H9 (cell line): ENCODE measurements at regions not wholly inside any gene's neighbourhood (a gene's known extent, or its start where the extent isn't known, plus 50 kb on each side); places are given as distances from the start of the nearest gene placed in this dataset.
"Not testable (repeated sequence)": the region's sequence is repeated elsewhere in the genome, so short reads cannot be mapped to it uniquely, and the experiment has no call there.

ENCODE experiments used
- DNase-seq: peaks from one replicate; pipeline ENCODE4 v3.0.0-alpha.2; 2017
- H2AFZ ChIP-seq: one replicate; pipeline ENCODE4 v1.6.1; 2013; ENCODE audit warnings: mild to moderate bottlenecking, low read length, control low read depth, moderate library complexity
- H2AK5ac ChIP-seq: 2 replicates; pipeline ENCODE4 v1.6.1; 2013; ENCODE audit warnings: low read length, control low read depth, mixed read lengths; ENCODE audit not compliant: insufficient read length
- H2BK120ac ChIP-seq: one replicate; pipeline ENCODE4 v1.6.1; 2013; ENCODE audit warnings: low read depth, mild to moderate bottlenecking, low read length, control low read depth, inconsistent platforms; ENCODE audit not compliant: poor library complexity, severe bottlenecking
- H2BK12ac ChIP-seq: 2 replicates; pipeline ENCODE4 v1.6.1; 2013; ENCODE audit warnings: low read length, control low read depth, mixed read lengths, low read depth; ENCODE audit not compliant: insufficient read length
- H2BK15ac ChIP-seq: 2 replicates; pipeline ENCODE4 v1.6.1; 2013; ENCODE audit warnings: low read depth, low read length, control low read depth
- H2BK20ac ChIP-seq: one replicate; pipeline ENCODE4 v1.6.1; 2013; ENCODE audit warnings: low read depth, mild to moderate bottlenecking, low read length, control low read depth, inconsistent platforms; ENCODE audit not compliant: poor library complexity, severe bottlenecking
- H2BK5ac ChIP-seq: 2 replicates; pipeline ENCODE4 v1.6.1; 2013; ENCODE audit warnings: low read length, control low read depth, mixed read lengths; ENCODE audit not compliant: insufficient read length
- H3K14ac ChIP-seq: 2 replicates; pipeline ENCODE4 v1.6.1; 2013; ENCODE audit warnings: low read length, control low read depth; ENCODE audit not compliant: insufficient read depth
- H3K18ac ChIP-seq: 2 replicates; pipeline ENCODE4 v1.6.1; 2013; ENCODE audit warnings: low read depth, mild to moderate bottlenecking, mixed read lengths, low read length, control low read depth; ENCODE audit not compliant: insufficient read length
- H3K23ac ChIP-seq: 2 replicates; pipeline ENCODE4 v1.6.1; 2013; ENCODE audit warnings: low read length, control low read depth, mixed read lengths, low read depth; ENCODE audit not compliant: insufficient read length
- H3K23me2 ChIP-seq: 2 replicates; pipeline ENCODE4 v1.6.1; 2013; ENCODE audit warnings: low read depth, mild to moderate bottlenecking, mixed read lengths, low read length, control low read depth; ENCODE audit not compliant: insufficient read length, poor library complexity, severe bottlenecking
- H3K27ac ChIP-seq: 2 replicates; pipeline ENCODE4 v1.5.1; 2013; ENCODE audit warnings: low read length, control low read depth, mixed read lengths, low read depth; ENCODE audit not compliant: insufficient read length
- H3K27me3 ChIP-seq: 2 replicates; pipeline ENCODE4 v1.6.1; 2013; ENCODE audit warnings: low read length, control low read depth, inconsistent platforms; ENCODE audit not compliant: insufficient read depth
- H3K4ac ChIP-seq: 2 replicates; pipeline ENCODE4 v1.6.1; 2013; ENCODE audit warnings: low read depth, mild to moderate bottlenecking, control low read depth, inconsistent platforms, low read length, moderate library complexity
- H3K4me1 ChIP-seq: 2 replicates; pipeline ENCODE4 v1.6.1; 2013; ENCODE audit warnings: low read length, control low read depth, inconsistent platforms; ENCODE audit not compliant: insufficient read depth
- H3K4me2 ChIP-seq: 2 replicates; pipeline ENCODE4 v1.6.1; 2013; ENCODE audit warnings: low read length, control low read depth, mixed read lengths; ENCODE audit not compliant: insufficient read length, insufficient read depth
- H3K56ac ChIP-seq: 2 replicates; pipeline ENCODE4 v1.6.1; 2013; ENCODE audit warnings: low read depth, mild to moderate bottlenecking, mixed read lengths, low read length, control low read depth; ENCODE audit not compliant: insufficient read length
- H3K79me1 ChIP-seq: 2 replicates; pipeline ENCODE4 v1.6.1; 2013; ENCODE audit warnings: low read depth, mild to moderate bottlenecking, moderate library complexity, low read length, control low read depth, inconsistent platforms; ENCODE audit not compliant: insufficient read depth, poor library complexity, severe bottlenecking
- H3K79me2 ChIP-seq: 2 replicates; pipeline ENCODE4 v1.6.1; 2013; ENCODE audit warnings: low read length, control low read depth, inconsistent platforms; ENCODE audit not compliant: insufficient read depth
- H3K9ac ChIP-seq: 2 replicates; pipeline ENCODE4 v1.6.1; 2013; ENCODE audit warnings: low read length, control low read depth, mixed read lengths; ENCODE audit not compliant: insufficient read length; ENCODE audit errors: extremely low read depth
- H3K9me3 ChIP-seq: one replicate; pipeline ENCODE4 v1.6.1; 2013; ENCODE audit warnings: low read depth, low read length, inconsistent platforms; ENCODE audit not compliant: control insufficient read depth
- H3T11ph ChIP-seq: one replicate; pipeline ENCODE4 v1.6.1; 2013; ENCODE audit warnings: mild to moderate bottlenecking, low read length, control low read depth, inconsistent platforms
- H4K20me1 ChIP-seq: one replicate; pipeline ENCODE4 v1.6.1; 2013; ENCODE audit not compliant: control insufficient read depth, insufficient read length, insufficient read depth
- H4K5ac ChIP-seq: 2 replicates; pipeline ENCODE4 v1.6.1; 2013; ENCODE audit warnings: low read depth, mild to moderate bottlenecking, mixed read lengths, low read length, control low read depth; ENCODE audit not compliant: insufficient read length
- H4K8ac ChIP-seq: replicated peaks from 2 replicates; pipeline ENCODE4 v1.6.1; 2013; ENCODE audit warnings: low read length, control low read depth, mixed read lengths, low read depth; ENCODE audit not compliant: insufficient read length
- H4K91ac ChIP-seq: 2 replicates; pipeline ENCODE4 v1.6.1; 2013; ENCODE audit warnings: low read depth, mild to moderate bottlenecking, moderate library complexity, mixed read lengths, low read length, control low read depth; ENCODE audit not compliant: insufficient read length
- H3K27ac Mint-ChIP-seq, 3 experiments: 2 replicates in 2 of 3; 3 replicates in 1 of 3; pipeline ENCODE4 v1.8.0; 2020 to 2021; ENCODE audit warnings: mixed read lengths in 3 of 3, mild to moderate bottlenecking in 1 of 3, moderate library complexity in 1 of 3
- H3K27me3 Mint-ChIP-seq: 2 replicates; pipeline ENCODE4 v1.8.0; 2021; ENCODE audit warnings: low read depth, mild to moderate bottlenecking, moderate library complexity, mixed read lengths
- H3K36me3 Mint-ChIP-seq, 3 experiments: 2 replicates in 2 of 3; 3 replicates in 1 of 3; pipeline ENCODE4 v1.8.0; 2020 to 2021; ENCODE audit warnings: low read depth in 3 of 3, mixed read lengths in 3 of 3; ENCODE audit not compliant: insufficient read depth in 1 of 3
- H3K4me1 Mint-ChIP-seq, 2 experiments: 2 replicates each; pipeline ENCODE4 v1.8.0; 2020; ENCODE audit warnings: mixed read lengths in 2 of 2
- H3K4me3 Mint-ChIP-seq, 2 experiments: 2 replicates in 1 of 2; 3 replicates in 1 of 2; pipeline ENCODE4 v1.8.0; 2020 to 2021; ENCODE audit warnings: mild to moderate bottlenecking in 2 of 2, mixed read lengths in 2 of 2, moderate library complexity in 1 of 2
- H3K9me3 Mint-ChIP-seq, 2 experiments: 2 replicates in 1 of 2; 3 replicates in 1 of 2; pipeline ENCODE4 v1.8.0; 2020; ENCODE audit warnings: mild to moderate bottlenecking in 2 of 2, mixed read lengths in 2 of 2, moderate library complexity in 1 of 2
- WGBS: extraction: QIAGEN DNeasy Blood & Tissue Kit; methylation state at CpG from one replicate; pipeline ENCODE4 v1.1.7; 2013; ENCODE audit warnings: missing lambda C conversion rate, low lambda C conversion rate, mixed read lengths; ENCODE audit not compliant: insufficient read length; ENCODE audit errors: extremely low coverage; 5-methylcytosine and 5-hydroxymethylcytosine counted together

GRCh38 chr6:84587202-84587940 is 177.0 kb downstream of the TBX18 start:
- H2BK5ac ChIP-seq = not testable (repeated sequence)

More at GRCh38 chr6:84587202-84587940, 177.0 kb downstream of the TBX18 start:
- not testable (repeated sequence) for H3K27ac ChIP-seq, H3K4me1 ChIP-seq, H3K4me1 Mint-ChIP-seq, H3K4me3 Mint-ChIP-seq, H3K27ac Mint-ChIP-seq, H2BK20ac ChIP-seq, H2AK5ac ChIP-seq, H3K23me2 ChIP-seq, DNase-seq, H4K91ac ChIP-seq, H2BK15ac ChIP-seq, H3K79me1 ChIP-seq, H3K27me3 Mint-ChIP-seq, H4K5ac ChIP-seq, H3K36me3 Mint-ChIP-seq, H3K79me2 ChIP-seq, H3K27me3 ChIP-seq, H3K4me2 ChIP-seq, H3K14ac ChIP-seq, H2BK120ac ChIP-seq, H4K8ac ChIP-seq, H3K9me3 ChIP-seq, H3K9ac ChIP-seq, H2AFZ ChIP-seq, H3K18ac ChIP-seq, H2BK12ac ChIP-seq, H4K20me1 ChIP-seq, H3T11ph ChIP-seq, H3K4ac ChIP-seq, H3K9me3 Mint-ChIP-seq, H3K23ac ChIP-seq, H3K56ac ChIP-seq
- no CpG with 5 or more reads among the region's 28 CpGs for WGBS
